MCF 10A (cell line): ENCODE measurements at regions not wholly inside any gene's neighbourhood (a gene's known extent, or its start where the extent isn't known, plus 50 kb on each side); places are given as distances from the start of the nearest gene placed in this dataset.

Experiments
- BruUV-seq: library from RNA; stranded (reverse); fragments of 400-500 nt; replicated peaks from 2 replicates; lab custom pipeline; 2021; lab: Mats Ljungman, UMichigan
- CTCF ChIA-PET: fragments of 300-600 bp; sonication (Branson Sonifier 250); formaldehyde crosslinking; extraction: SDS; loops from one replicate; lab custom pipeline; 2021; ENCODE audit warnings: antibody characterized with exemption, inconsistent platforms; lab: Yijun Ruan, JAX
- POLR2A ChIA-PET: fragments of 300-600, 350-650 bp; sonication (Branson Sonifier 250); formaldehyde crosslinking; extraction: SDS; loops from one replicate; lab custom pipeline; 2020; ENCODE audit warnings: antibody characterized with exemption, inconsistent platforms; lab: Yijun Ruan, JAX
- DNase-seq: peaks from one replicate; pipeline ENCODE4 v3.0.0-alpha.2; 2018; ENCODE audit not compliant: unreplicated experiment
- H3K27ac Mint-ChIP-seq: one replicate; pipeline ENCODE4 v1.8.0; 2022; ENCODE audit warnings: mild to moderate bottlenecking, low read depth, mixed read lengths; ENCODE audit not compliant: unreplicated experiment
- H3K27me3 Mint-ChIP-seq: one replicate; pipeline ENCODE4 v1.8.0; 2022; ENCODE audit warnings: mixed read lengths; ENCODE audit not compliant: insufficient read depth, unreplicated experiment
- H3K36me3 Mint-ChIP-seq: one replicate; pipeline ENCODE4 v1.8.0; 2022; ENCODE audit warnings: mild to moderate bottlenecking, moderate library complexity, mixed read lengths; ENCODE audit not compliant: insufficient read depth, unreplicated experiment
- H3K4me1 Mint-ChIP-seq: one replicate; pipeline ENCODE4 v1.8.0; 2022; ENCODE audit warnings: mixed read lengths; ENCODE audit not compliant: insufficient read depth, unreplicated experiment
- H3K4me3 Mint-ChIP-seq: one replicate; pipeline ENCODE4 v1.8.0; 2022; ENCODE audit warnings: mild to moderate bottlenecking, moderate library complexity, mixed read lengths; ENCODE audit not compliant: unreplicated experiment
- H3K9me3 Mint-ChIP-seq: one replicate; pipeline ENCODE4 v1.8.0; 2022; ENCODE audit warnings: mixed read lengths; ENCODE audit not compliant: unreplicated experiment
- intact Hi-C: fragments of 100-400 bp; cut with micrococcal nuclease; formaldehyde crosslinking; loops from 2 replicates; pipeline ENCODE4 v1.14.1; 2022
- TF ChIP-seq, protein P1 (sequence below): fragments of 200-600 bp; IDR thresholded peaks from one replicate; pipeline ENCODE4 v1.8.0; 2022; ENCODE audit warnings: antibody characterized with exemption, mild to moderate bottlenecking; ENCODE audit not compliant: unreplicated experiment

DNA sequence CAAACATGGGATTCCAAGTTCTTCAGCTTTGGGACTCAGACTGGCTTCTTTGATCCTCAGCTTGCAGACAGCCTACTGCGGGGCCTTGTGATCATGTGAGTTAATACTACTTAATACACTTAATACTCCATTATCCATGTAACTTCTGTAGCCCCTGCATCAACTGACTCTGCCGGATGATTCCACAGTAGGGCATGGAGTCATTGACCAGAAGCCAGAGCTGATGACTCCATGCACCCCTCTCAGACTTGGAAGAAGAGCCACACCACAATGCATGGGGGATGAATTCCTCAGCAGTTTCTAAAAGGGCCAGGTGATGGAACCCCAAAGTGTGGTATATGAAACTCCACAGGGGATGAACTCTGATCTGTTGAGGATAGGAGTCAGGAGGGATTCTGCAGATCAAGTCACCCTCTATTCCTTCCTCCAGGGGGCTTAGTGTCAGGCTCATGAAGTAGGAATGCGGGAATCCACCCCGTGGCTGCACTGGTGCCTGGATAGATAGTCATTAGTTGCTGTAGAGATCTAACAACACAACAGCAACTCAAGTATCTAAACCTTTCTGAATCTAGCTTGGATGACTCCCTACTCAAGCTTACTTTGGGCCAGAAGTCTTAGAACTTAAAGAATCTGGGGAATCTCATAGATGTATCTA, 70.2 kb downstream of the GPR6 start:
- no TSS peak for BruUV-seq
- H3K36me3 Mint-ChIP-seq = no peaks in the 10 kb centered on the region
- no peaks in the 10 kb centered on the region for H3K27me3 Mint-ChIP-seq
- intact Hi-C loops = no loop called here
- no peaks in the 10 kb centered on the region for H3K4me1 Mint-ChIP-seq
- POLR2A ChIA-PET = no interaction called here
- CTCF ChIA-PET = interaction anchor here (1.1 to 3.2 kb wide), 5 partner anchors 8 to 348 kb away, joined by 3 to 31 read pairs (median 11); no protein-coding TSS in a partner anchor
- no peak overlapping the region for H3K4me3 Mint-ChIP-seq
- no peak for DNase-seq
- H3K27ac Mint-ChIP-seq = no peak overlapping the region
- TF ChIP-seq, protein P1, sequence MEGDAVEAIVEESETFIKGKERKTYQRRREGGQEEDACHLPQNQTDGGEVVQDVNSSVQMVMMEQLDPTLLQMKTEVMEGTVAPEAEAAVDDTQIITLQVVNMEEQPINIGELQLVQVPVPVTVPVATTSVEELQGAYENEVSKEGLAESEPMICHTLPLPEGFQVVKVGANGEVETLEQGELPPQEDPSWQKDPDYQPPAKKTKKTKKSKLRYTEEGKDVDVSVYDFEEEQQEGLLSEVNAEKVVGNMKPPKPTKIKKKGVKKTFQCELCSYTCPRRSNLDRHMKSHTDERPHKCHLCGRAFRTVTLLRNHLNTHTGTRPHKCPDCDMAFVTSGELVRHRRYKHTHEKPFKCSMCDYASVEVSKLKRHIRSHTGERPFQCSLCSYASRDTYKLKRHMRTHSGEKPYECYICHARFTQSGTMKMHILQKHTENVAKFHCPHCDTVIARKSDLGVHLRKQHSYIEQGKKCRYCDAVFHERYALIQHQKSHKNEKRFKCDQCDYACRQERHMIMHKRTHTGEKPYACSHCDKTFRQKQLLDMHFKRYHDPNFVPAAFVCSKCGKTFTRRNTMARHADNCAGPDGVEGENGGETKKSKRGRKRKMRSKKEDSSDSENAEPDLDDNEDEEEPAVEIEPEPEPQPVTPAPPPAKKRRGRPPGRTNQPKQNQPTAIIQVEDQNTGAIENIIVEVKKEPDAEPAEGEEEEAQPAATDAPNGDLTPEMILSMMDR = no peak
- no peaks in the 10 kb centered on the region for H3K9me3 Mint-ChIP-seq

DNA sequence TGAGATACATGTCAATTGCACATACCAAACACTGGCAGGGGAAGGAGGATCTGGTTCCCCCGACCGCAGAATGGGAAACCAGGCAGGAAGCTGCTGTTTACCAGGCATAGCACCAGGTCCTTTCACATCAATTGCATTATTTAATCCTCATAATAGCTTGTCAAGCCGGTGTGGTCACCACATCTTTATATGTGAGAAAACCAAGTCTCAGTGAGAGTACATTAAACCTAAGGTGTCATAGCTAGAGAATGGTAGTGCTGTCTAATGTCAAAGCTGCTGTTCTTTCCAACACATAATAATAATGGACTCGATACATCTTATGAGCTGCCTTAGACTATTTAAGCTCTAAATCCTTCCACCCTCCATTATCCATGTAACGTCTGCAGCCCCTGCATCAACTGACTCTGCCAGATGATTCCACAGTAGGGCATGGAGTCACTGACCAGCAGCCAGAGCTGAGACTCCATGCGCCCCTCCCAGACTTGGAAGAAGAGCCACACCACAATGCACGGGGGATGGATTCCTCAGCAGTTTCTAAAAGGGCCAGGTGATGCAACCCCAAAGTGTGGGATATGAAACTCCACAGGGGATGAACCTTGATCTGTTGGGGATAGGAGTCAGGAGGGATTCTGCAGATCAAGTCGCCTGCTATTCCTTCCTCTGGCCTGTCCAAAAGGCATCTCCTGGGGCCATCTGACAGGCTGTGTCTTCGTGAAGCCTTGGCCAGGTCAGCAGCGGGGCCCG, 71.8 kb downstream of the GPR6 start:
- no peaks in the 10 kb centered on the region for H3K4me1 Mint-ChIP-seq
- BruUV-seq = no TSS peak
- H3K9me3 Mint-ChIP-seq = no peaks in the 10 kb centered on the region
- TF ChIP-seq, protein P1 = no peak
- H3K27me3 Mint-ChIP-seq = no peaks in the 10 kb centered on the region
- H3K27ac Mint-ChIP-seq = no peak overlapping the region
- ChIA-PET POLR2A (no interaction called here), CTCF (interaction anchor here (0.7 to 3.2 kb wide), 6 partner anchors 10 to 522 kb away, joined by 3 to 31 read pairs (median 9); no protein-coding TSS in a partner anchor)
- intact Hi-C loops = loop anchor here (5.0 kb wide), 1 partner anchor 523 kb away; no protein-coding TSS in a partner anchor
- DNase-seq = no peak
- no peak overlapping the region for H3K4me3 Mint-ChIP-seq
- no peaks in the 10 kb centered on the region for H3K36me3 Mint-ChIP-seq
